Left ventricle myocardium inferior (tissue), 1 donor: ENCODE measurements at regions not wholly inside any gene's neighbourhood (a gene's known extent, or its start where the extent isn't known, plus 50 kb on each side); places are given as distances from the start of the nearest gene placed in this dataset.

Experiments used
- DNase-seq: peaks from one replicate; pipeline ENCODE4 v3.0.0-alpha.2; 2020
- H3K27ac ChIP-seq: fragments of 200-600 bp; replicated peaks from 2 replicates; pipeline ENCODE4 v1.8.0; 2021
- H3K27me3 ChIP-seq: fragments of 200-600 bp; 2 replicates; pipeline ENCODE4 v1.8.0; 2021; ENCODE audit warnings: low read depth
- H3K36me3 ChIP-seq: fragments of 200-600 bp; 2 replicates; pipeline ENCODE4 v1.8.0; 2021
- H3K4me1 ChIP-seq: fragments of 200-600 bp; 2 replicates; pipeline ENCODE4 v1.8.0; 2021
- H3K4me3 ChIP-seq: fragments of 200-600 bp; 2 replicates; pipeline ENCODE4 v1.8.0; 2021; ENCODE audit warnings: mild to moderate bottlenecking, moderate library complexity
- H3K9me3 ChIP-seq: fragments of 200-600 bp; replicated peaks from 2 replicates; pipeline ENCODE4 v1.8.0; 2021
- CTCF ChIP-seq: fragments of 200-600 bp; IDR thresholded peaks from 2 replicates; pipeline ENCODE4 v1.8.0; 2021; ENCODE audit warnings: antibody characterized with exemption, mild to moderate bottlenecking, borderline replicate concordance
- intact Hi-C: fragments of 100-400 bp; cut with micrococcal nuclease; formaldehyde crosslinking; loops from one replicate; pipeline ENCODE4 v1.11.0; 2022
- donor health status: DM: no; HTN: yes; CAD: no; lungs with severe emphysema.

- DNase-seq: no peak
- intact Hi-C loops: no loop called here
- Histone ChIP-seq H3K36me3 (no peaks in the 10 kb centered on the region), H3K9me3 (peaks cover 23% of the 10 kb centered on the region), H3K4me3 (no peak overlapping the region), H3K27me3 (no peaks in the 10 kb centered on the region), H3K4me1 (no peaks in the 10 kb centered on the region), H3K27ac (no peak overlapping the region)
- TF ChIP-seq CTCF: no peak
Measured at GRCh38 chr6:144936764-144937163, 651.6 kb downstream of the UTRN start.

- no peak overlapping the region for H3K27ac ChIP-seq
- DNase-seq: no peak
- H3K36me3 ChIP-seq: no peaks in the 10 kb centered on the region
- H3K4me3 ChIP-seq: no peak overlapping the region
- H3K4me1 ChIP-seq: no peaks in the 10 kb centered on the region
- no peak for TF ChIP-seq CTCF
- peaks cover 7% of the 10 kb centered on the region for H3K9me3 ChIP-seq
- H3K27me3 ChIP-seq: no peaks in the 10 kb centered on the region
- intact Hi-C loops: no loop called here
Measured at GRCh38 chr6:144939921-144940320, 654.8 kb downstream of the UTRN start.

- Histone ChIP-seq H3K27ac (no peak overlapping the region), H3K4me1 (no peaks in the 10 kb centered on the region), H3K27me3 (no peaks in the 10 kb centered on the region), H3K4me3 (no peak overlapping the region), H3K36me3 (no peaks in the 10 kb centered on the region), H3K9me3 (no peaks in the 10 kb centered on the region)
- DNase-seq: no peak
- TF ChIP-seq CTCF: no peak
- intact Hi-C loops: no loop called here
Measured at GRCh38 chr6:144944106-144944505, 659.0 kb downstream of the UTRN start.

- no peak for DNase-seq
- H3K9me3 ChIP-seq: no peaks in the 10 kb centered on the region
- H3K27me3 ChIP-seq: no peaks in the 10 kb centered on the region
- H3K27ac ChIP-seq: no peak overlapping the region
- intact Hi-C loops: no loop called here
- H3K36me3 ChIP-seq: no peaks in the 10 kb centered on the region
- H3K4me1 ChIP-seq: no peaks in the 10 kb centered on the region
- H3K4me3 ChIP-seq: no peak overlapping the region
- no peak for TF ChIP-seq CTCF
Measured at GRCh38 chr6:144947398-144947976, 662.4 kb downstream of the UTRN start.

GRCh38 chr6:144951730-144952437 lies 666.7 kb downstream of the UTRN start:
- TF ChIP-seq CTCF: no peak
- Histone ChIP-seq H3K27ac (no peak overlapping the region), H3K36me3 (no peaks in the 10 kb centered on the region), H3K4me1 (no peaks in the 10 kb centered on the region), H3K27me3 (no peaks in the 10 kb centered on the region), H3K9me3 (no peaks in the 10 kb centered on the region), H3K4me3 (no peak overlapping the region)
- intact Hi-C loops: no loop called here
- DNase-seq: no peak
